HG03108 (cell line): ENCODE measurements at regions not wholly inside any gene's neighbourhood (a gene's known extent, or its start where the extent isn't known, plus 50 kb on each side); places are given as distances from the start of the nearest gene placed in this dataset.
"Not testable (repeated sequence)": the region's sequence is repeated elsewhere in the genome, so short reads cannot be mapped to it uniquely, and the experiment has no call there.

Experiments
- ATAC-seq: cut with Tn5 transposase; IDR thresholded peaks from one replicate; pipeline ENCODE4 v1.9.1; 2021; ENCODE audit warnings: moderate library complexity; ENCODE audit not compliant: unreplicated experiment

DNA sequence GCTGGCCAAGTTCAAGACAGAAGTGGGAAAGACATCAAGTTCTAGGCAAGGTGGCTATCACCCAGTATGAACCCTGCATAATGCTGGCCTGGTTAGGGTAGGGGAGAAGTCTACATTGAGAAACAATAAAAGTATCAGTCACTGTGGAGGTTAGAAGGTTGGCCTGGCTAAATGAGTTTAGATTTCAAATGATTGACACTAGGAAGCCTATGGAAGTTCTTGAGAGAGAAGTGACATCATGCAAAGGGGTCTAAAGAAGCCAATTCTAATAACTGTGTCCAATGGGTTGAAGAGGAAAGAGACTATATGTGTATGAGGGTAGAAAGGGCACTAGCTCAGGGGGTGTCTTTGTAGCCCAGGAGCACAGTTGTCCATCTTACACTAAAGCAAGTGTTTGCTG is 98.5 kb upstream of the MBIP start:
- ATAC-seq: no peak

DNA sequence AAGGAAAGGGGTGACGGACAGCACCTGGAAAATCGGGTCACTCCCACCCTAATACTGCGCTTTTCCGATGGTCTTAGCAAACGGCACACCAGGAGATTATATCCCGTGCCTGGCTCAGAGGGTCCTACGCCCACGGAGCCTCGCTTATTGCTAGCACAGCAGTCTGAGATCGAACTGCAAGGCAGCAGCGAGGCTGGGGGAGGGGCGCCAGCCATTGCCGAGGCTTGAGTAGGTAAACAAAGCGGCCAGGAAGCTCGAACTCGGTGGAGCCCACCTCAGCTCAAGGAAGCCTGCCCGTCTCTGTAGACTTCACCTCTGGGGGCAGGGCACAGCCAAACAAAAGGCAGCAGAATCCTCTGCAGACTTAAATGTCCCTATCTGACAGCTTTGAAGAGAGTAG is 91.5 kb upstream of the MBIP start:
- not testable (repeated sequence) for ATAC-seq

DNA sequence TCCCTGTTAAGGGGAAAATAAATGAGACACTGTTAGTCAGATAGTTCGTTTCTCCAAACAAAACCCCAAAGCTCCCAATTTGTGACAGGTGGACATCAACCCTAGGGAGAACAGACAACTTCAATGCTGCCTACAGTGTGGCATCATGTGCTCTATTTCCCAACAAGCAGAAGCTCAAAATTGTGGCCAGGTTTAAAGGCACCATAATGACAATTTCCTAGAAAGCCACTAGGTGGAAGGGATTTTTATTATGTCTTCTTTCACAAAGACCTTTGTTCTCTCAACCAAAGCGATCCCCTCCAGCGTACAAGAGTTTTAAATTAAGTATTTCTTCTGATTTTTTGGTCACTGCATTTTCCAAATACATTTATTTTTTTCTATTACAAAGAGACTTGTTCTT is 88.0 kb upstream of the MBIP start:
- ATAC-seq: no peak

DNA sequence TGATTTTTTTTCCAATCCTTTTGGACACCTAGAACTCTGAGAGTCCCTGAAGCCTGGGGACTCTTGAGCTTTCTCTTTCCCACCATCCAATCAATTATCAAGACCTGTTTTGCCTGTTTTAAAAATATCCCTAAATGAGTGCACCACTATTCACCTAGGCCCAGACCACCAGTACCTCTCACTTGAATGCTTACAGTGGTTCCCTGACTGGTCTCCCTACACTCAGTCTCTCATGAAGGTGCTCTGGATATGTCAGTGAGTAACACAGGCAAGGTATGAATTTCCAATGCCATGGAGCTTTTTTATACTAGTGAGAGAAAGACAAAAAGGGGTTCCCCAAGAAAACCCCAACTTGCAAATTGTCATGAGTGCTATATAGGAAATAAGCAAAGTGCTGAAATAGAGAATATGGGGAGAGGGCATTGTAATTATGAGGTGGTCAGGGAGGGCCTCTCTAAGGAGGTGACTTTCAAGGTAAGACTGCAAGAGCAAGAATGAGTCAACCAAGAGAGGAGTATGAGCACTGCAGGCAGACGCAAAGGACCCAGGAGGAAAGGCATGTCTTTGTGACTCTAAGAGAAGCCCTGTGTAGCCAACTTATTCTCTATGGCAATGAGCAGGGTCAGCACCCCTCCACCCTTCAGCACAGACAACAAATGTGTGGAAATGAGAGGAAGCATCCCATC is 85.3 kb upstream of the MBIP start:
- ATAC-seq: no peak

DNA sequence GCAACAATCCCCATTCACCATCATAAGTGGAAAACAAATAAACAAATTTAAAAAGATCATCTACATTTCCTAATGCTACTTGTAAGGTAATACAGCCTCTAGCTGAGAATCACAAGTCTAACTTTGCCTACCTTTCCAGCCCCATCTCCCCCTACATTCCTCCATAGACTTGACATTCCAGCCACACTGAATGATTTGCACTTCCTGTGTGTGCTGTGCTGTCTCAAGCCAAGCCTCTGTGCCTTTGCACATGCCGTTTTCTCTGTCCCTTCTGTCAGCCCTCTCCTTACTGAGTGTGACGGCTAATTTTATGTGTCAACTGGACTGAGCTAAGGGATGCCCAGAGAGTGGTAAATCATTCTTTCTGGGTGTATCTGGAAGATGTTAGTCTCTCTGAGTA is 82.4 kb upstream of the MBIP start:
- ATAC-seq: no peak

DNA sequence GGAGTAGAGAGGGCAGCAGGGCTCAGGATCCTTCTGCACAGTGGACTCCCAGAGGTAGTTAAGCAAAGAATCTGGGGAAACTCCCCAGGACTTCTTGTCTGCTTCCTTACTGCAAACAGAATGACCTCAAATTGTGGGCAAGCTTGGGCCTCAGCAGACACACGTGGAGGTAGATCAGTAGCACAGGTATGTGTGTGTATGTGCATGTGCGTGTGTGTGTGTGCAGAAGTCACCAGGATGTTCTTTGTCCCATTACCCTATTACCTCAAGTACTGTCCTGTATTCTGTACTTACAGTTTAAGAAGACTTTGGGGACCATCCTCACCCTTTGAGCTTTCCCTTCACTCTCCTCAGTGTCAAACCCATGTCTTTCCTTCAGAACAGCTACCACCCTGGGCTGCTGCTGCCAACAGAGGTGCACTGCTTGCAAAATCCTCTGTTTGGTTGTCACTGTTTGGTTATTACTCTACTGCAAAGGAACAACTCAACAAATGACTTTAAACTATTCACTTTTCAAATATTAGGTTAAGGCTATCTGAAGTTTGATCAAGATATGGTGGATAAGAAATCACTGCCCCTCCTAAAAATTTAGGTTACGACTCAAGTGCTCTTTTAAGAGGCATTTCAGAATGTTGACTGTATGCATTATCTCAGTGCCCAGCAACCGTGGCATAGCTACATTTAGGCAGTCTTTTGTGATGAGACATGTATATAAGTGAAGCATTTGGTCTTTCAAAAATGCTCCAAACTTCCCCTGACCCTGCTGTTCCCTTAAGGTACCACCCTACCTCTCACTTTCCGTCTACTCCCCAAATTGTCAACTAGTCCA is 78.2 kb upstream of the MBIP start:
- ATAC-seq: no peak

DNA sequence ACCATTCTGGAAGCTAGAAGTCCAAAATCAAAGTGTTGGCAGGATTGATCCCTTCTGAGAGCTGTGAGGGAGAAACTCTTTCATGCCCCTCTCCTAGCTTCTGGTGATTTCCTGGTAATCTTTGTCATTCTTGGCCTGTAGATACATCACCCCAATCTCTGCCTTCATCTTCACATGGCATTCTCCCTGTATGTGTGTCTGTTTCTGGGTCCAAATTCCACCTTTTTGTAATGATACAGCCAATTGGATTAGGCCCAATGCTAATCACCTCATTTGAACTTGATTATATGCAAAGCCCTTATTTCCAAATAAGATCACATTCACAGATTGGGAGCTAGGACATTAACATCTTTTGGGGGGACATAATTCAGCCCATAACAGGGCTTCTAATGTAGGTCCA is 76.9 kb upstream of the MBIP start:
- no peak for ATAC-seq

DNA sequence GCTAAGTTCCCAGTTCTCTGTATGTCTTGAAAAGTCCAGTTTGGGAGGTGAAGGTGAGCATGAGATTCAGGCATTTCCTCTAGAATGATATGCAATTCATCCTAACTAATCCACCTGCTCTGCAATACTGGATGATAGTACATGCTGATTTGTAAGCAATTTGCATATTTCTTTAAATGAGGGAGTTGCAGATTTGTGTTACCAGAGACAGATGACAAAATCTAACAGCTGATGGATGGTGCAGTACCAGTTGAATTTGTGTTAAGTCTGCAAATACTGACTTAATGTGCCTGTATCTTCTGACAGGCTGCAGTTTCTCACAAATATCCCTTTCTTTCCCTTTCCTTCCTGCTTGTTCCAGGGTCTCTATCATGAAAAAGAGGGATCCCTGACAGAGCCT is 76.4 kb upstream of the MBIP start:
- ATAC-seq: no peak

DNA sequence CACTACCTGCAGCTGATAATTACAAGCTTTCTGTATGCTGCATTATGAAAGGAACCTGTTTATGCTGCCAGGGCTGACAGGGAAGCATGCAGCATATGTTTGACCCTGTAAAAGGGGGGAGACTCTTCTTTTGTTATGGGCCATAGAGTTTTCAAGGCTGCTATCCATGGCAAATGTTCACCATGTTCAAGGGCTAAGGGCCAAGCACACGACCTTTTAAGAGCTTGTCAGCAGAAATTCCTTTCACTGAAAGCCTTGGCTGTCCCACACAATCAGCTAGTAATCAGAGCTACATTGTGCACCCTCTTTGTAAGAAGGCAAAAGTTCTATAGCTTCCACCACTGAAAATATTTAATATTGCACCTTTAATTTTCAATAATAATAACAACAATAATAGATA is 74.2 kb upstream of the MBIP start:
- ATAC-seq: no peak

DNA sequence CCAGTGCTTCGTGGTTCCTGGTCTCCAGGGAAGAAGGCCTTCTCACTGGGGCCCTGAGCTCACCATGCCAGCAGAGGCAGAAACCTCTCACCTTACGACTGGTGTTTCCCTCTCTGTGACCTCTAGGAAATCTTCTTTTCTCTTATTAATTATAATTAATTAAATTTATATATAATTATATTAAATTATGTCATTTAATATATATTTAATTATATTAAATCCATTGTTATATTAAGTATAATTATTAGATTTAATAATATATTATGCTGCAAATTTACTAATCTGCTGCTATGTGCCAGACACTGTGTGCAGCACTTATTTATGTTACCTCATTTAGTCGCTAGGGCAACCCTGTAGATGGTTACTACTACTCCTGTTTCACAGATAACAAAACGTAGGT is 70.3 kb upstream of the MBIP start:
- no peak for ATAC-seq

DNA sequence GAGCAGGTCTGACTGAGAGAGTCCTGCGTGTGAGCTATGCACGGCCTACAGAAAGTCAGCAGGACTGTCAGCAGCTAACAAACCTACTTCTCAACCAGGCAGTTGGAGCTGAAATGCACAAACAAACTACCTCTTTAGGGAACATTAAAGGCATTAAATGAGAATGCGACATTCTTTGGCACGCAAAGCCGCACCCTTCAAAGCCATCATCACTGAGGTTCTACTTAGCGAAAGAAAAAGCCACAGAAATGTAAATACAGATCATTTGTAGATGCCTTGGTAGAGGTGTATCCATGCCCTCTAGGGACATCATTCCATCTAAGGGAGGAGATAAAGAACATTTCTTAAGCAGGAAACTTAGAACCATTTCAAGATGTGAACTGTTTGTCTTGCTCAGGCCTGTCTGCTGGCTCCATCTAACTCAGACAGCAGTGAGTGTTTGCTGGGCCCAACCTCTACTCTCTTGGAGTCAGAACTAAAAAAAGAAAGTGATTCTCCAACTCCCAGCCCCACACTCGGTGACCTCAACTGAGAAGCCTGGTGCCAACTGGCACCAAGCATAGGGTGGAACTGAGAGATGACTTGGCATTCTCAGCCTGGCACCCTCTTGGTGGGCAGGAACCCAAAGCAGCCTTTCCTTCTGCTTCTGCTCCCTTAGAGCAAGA is 63.5 kb upstream of the MBIP start:
- no peak for ATAC-seq

DNA sequence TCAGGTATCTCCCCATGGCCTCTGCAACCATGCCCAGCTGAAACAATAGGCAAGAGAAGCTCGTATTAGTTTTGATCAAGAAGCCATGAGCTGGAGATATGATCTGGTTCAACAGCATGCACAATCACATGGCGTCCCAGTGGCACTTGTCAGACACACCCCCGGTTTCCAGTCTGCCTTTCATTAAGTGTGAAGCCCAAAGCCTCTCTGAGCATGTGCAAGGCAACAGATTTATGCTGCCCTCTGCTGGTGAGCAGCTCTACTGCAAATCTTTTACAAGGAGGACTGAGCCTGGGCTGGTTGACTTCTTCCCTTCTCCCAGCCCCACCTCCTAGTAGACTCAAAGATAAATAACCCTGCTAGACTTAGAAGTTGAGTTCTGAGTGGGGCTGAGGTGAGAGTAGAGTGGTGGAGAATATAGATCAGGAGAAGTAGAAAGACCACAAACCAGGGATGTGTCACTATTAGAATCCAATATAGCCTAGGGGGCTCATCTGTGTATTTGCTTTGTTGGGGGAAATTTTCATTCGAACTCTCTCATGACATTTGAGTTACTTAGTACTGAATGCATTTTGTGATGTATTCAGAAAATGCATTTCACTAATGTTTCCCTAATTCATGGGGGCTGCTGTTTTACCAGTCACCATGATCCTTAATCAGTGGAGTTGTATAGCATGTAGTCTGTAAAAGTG is 53.7 kb upstream of the MBIP start:
- peak; percentile 91 for ATAC-seq
